ENCODE measurements at regions not wholly inside any gene's neighbourhood (a gene's known extent, or its start where the extent isn't known, plus 50 kb on each side); places are given as distances from the start of the nearest gene placed in this dataset.

DNA sequence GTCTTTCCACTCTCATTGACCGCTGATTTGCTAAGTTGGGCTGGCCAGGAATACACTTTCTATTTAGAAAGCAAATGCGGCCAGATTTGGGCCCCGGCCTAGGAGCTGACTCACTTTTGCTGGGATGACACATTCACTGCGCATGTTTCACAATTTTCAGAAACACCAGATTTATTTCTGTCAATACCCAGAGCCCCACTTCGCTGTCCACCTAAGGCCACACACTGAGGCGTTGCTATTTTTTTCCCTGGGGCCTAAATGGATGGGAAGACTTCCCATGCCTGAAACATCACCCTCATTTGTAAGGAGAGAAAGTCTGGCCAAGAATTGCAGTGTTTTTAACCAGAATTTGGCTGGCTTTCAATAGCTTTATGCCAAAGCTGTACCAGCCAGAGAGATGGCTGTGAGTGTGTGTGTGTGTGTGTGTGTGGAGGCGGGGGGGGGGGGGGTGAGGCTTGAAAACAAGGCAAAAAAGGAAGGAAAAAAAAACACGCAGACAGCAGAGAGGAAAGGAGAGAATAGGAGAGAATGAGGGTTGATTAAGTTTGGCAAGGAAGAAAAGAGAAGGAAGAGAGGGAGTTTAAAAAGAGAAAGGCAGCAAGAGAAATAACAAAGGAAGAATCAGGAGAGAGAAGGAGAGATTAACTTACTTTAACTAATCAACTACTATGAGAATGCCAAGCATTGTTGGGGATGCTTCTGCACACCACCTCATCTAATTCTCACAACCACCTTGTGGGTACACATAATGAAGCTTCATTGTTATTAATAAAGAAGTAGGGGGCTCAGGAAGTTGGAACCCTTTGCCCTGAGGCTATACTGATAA is 261.4 kb upstream of the KLF4 start:
- H3K9ac ChIP-seq (ENCODE audit: low read depth, low read length): no peak overlapping the region

GRCh38 chr9:107749787-107750444 is 260.3 kb upstream of the KLF4 start:
- H3K4me1 ChIP-seq (ENCODE audit: control insufficient read depth, insufficient read depth, low read length): peaks cover 3% of the 10 kb centered on the region
- peaks cover 3% of the 10 kb centered on the region for H3K27me3 ChIP-seq (ENCODE audit: control insufficient read depth, insufficient read depth, low read length)
- no peak overlapping the region for H3K4me3 ChIP-seq (ENCODE audit: low read depth, low read length)
- no peak overlapping the region for H3K9ac ChIP-seq (ENCODE audit: low read depth, low read length)
- H3K36me3 ChIP-seq (ENCODE audit: control insufficient read depth, insufficient read depth, low read length): no peaks in the 10 kb centered on the region
- no peaks in the 10 kb centered on the region for H3K9me3 ChIP-seq (ENCODE audit: control insufficient read depth, insufficient read depth, low read length)

More for the DNA sequence above, 261.4 kb upstream of the KLF4 start:
- Histone ChIP-seq H3K36me3 (ENCODE audit: control insufficient read depth, insufficient read depth, low read length) (no peaks in the 10 kb centered on the region), H3K27me3 (ENCODE audit: control insufficient read depth, insufficient read depth, low read length) (peaks cover 3% of the 10 kb centered on the region), H3K9me3 (ENCODE audit: control insufficient read depth, insufficient read depth, low read length) (no peaks in the 10 kb centered on the region), H3K4me3 (ENCODE audit: low read depth, low read length) (no peak overlapping the region), H3K4me1 (ENCODE audit: control insufficient read depth, insufficient read depth, low read length) (peaks cover 3% of the 10 kb centered on the region)

GRCh38 chr9:107744873-107745272 is 255.3 kb upstream of the KLF4 start:
- Histone ChIP-seq H3K4me1 (ENCODE audit: control insufficient read depth, insufficient read depth, low read length) (peaks cover 3% of the 10 kb centered on the region), H3K9ac (ENCODE audit: low read depth, low read length) (no peak overlapping the region), H3K27me3 (ENCODE audit: control insufficient read depth, insufficient read depth, low read length) (peaks cover 3% of the 10 kb centered on the region), H3K4me3 (ENCODE audit: low read depth, low read length) (no peak overlapping the region), H3K9me3 (ENCODE audit: control insufficient read depth, insufficient read depth, low read length) (no peaks in the 10 kb centered on the region), H3K36me3 (ENCODE audit: control insufficient read depth, insufficient read depth, low read length) (no peaks in the 10 kb centered on the region)

- H3K27me3 ChIP-seq (ENCODE audit: control insufficient read depth, insufficient read depth, low read length): peaks cover 3% of the 10 kb centered on the region
- H3K9ac ChIP-seq (ENCODE audit: low read depth, low read length): no peak overlapping the region
- no peaks in the 10 kb centered on the region for H3K36me3 ChIP-seq (ENCODE audit: control insufficient read depth, insufficient read depth, low read length)
- no peaks in the 10 kb centered on the region for H3K4me1 ChIP-seq (ENCODE audit: control insufficient read depth, insufficient read depth, low read length)
- no peak overlapping the region for H3K4me3 ChIP-seq (ENCODE audit: low read depth, low read length)
- no peaks in the 10 kb centered on the region for H3K9me3 ChIP-seq (ENCODE audit: control insufficient read depth, insufficient read depth, low read length)
Measured at GRCh38 chr9:107742531-107743309, 253.2 kb upstream of the KLF4 start.

GRCh38 chr9:107740088-107740980 is 250.8 kb upstream of the KLF4 start:
- Histone ChIP-seq H3K9me3 (ENCODE audit: control insufficient read depth, insufficient read depth, low read length) (no peaks in the 10 kb centered on the region), H3K27me3 (ENCODE audit: control insufficient read depth, insufficient read depth, low read length) (no peaks in the 10 kb centered on the region), H3K9ac (ENCODE audit: low read depth, low read length) (no peak overlapping the region), H3K36me3 (ENCODE audit: control insufficient read depth, insufficient read depth, low read length) (no peaks in the 10 kb centered on the region), H3K4me1 (ENCODE audit: control insufficient read depth, insufficient read depth, low read length) (no peaks in the 10 kb centered on the region), H3K4me3 (ENCODE audit: low read depth, low read length) (no peak overlapping the region)

- no peak overlapping the region for H3K4me3 ChIP-seq (ENCODE audit: low read depth, low read length)
- H3K27me3 ChIP-seq (ENCODE audit: control insufficient read depth, insufficient read depth, low read length): no peaks in the 10 kb centered on the region
- no peak overlapping the region for H3K9ac ChIP-seq (ENCODE audit: low read depth, low read length)
- no peaks in the 10 kb centered on the region for H3K36me3 ChIP-seq (ENCODE audit: control insufficient read depth, insufficient read depth, low read length)
- H3K9me3 ChIP-seq (ENCODE audit: control insufficient read depth, insufficient read depth, low read length): no peaks in the 10 kb centered on the region
- no peaks in the 10 kb centered on the region for H3K4me1 ChIP-seq (ENCODE audit: control insufficient read depth, insufficient read depth, low read length)
Measured at GRCh38 chr9:107739601-107740082, 250.1 kb upstream of the KLF4 start.

DNA sequence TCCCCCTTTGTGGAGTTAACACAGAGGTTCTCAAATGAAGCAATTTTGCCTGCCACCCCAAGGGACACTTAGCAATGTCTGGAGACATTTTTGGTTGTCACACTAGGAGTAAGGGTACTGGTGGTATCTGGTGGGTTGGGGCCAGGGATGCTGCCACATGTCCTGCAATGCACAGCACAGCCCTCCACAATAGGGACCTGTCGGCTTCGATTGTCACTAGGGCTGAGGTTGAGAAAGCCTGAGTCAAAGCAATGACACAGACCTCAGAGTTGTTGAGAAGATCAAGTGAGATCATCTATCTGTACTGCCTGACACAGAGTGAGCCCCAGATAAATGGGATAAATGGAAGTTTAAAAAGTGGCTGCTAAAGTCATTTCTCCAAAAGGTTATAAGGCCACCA is 249.2 kb upstream of the KLF4 start:
- H3K9ac ChIP-seq (ENCODE audit: low read depth, low read length): no peak overlapping the region
- H3K4me1 ChIP-seq (ENCODE audit: control insufficient read depth, insufficient read depth, low read length): no peaks in the 10 kb centered on the region
- no peaks in the 10 kb centered on the region for H3K9me3 ChIP-seq (ENCODE audit: control insufficient read depth, insufficient read depth, low read length)
- no peaks in the 10 kb centered on the region for H3K27me3 ChIP-seq (ENCODE audit: control insufficient read depth, insufficient read depth, low read length)
- no peak overlapping the region for H3K4me3 ChIP-seq (ENCODE audit: low read depth, low read length)
- H3K36me3 ChIP-seq (ENCODE audit: control insufficient read depth, insufficient read depth, low read length): no peaks in the 10 kb centered on the region

GRCh38 chr9:107737987-107738743 is 248.6 kb upstream of the KLF4 start:
- Histone ChIP-seq H3K4me1 (ENCODE audit: control insufficient read depth, insufficient read depth, low read length) (no peaks in the 10 kb centered on the region), H3K9me3 (ENCODE audit: control insufficient read depth, insufficient read depth, low read length) (no peaks in the 10 kb centered on the region), H3K27me3 (ENCODE audit: control insufficient read depth, insufficient read depth, low read length) (no peaks in the 10 kb centered on the region), H3K4me3 (ENCODE audit: low read depth, low read length) (no peak overlapping the region), H3K36me3 (ENCODE audit: control insufficient read depth, insufficient read depth, low read length) (no peaks in the 10 kb centered on the region), H3K9ac (ENCODE audit: low read depth, low read length) (no peak overlapping the region)

- Histone ChIP-seq H3K4me1 (ENCODE audit: control insufficient read depth, insufficient read depth, low read length) (no peaks in the 10 kb centered on the region), H3K9me3 (ENCODE audit: control insufficient read depth, insufficient read depth, low read length) (no peaks in the 10 kb centered on the region), H3K36me3 (ENCODE audit: control insufficient read depth, insufficient read depth, low read length) (no peaks in the 10 kb centered on the region), H3K4me3 (ENCODE audit: low read depth, low read length) (no peak overlapping the region), H3K9ac (ENCODE audit: low read depth, low read length) (no peak overlapping the region), H3K27me3 (ENCODE audit: control insufficient read depth, insufficient read depth, low read length) (no peaks in the 10 kb centered on the region)
Measured at GRCh38 chr9:107737610-107737986, 248.0 kb upstream of the KLF4 start.

DNA sequence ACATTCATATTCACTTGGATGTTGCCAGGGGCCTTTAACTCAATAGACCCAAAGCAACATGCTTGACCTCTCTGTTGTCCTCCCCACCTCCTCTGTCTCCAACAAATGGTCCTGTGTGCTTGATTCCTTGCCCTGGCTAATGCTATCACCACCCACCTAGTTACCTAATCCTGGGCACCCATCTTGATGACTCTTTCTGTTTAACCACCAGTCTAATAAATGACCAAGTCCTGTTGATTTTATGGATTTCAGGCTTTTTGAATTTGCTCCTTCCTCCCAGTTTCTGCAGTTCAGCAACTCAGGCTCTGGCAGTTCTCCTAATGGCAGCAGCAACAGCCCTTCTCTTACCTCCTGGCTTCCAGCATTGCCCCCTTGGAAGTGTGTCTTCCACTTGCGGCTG is 246.3 kb upstream of the KLF4 start:
- Histone ChIP-seq H3K9ac (ENCODE audit: low read depth, low read length) (no peak overlapping the region), H3K4me1 (ENCODE audit: control insufficient read depth, insufficient read depth, low read length) (no peaks in the 10 kb centered on the region), H3K36me3 (ENCODE audit: control insufficient read depth, insufficient read depth, low read length) (no peaks in the 10 kb centered on the region), H3K27me3 (ENCODE audit: control insufficient read depth, insufficient read depth, low read length) (no peaks in the 10 kb centered on the region), H3K4me3 (ENCODE audit: low read depth, low read length) (no peak overlapping the region), H3K9me3 (ENCODE audit: control insufficient read depth, insufficient read depth, low read length) (no peaks in the 10 kb centered on the region)

Measured in iPS-15b (cell line).